Mesothelial cell of epicardium (in vitro differentiated cells): ENCODE measurements at regions not wholly inside any gene's neighbourhood (a gene's known extent, or its start where the extent isn't known, plus 50 kb on each side); places are given as distances from the start of the nearest gene placed in this dataset.

ENCODE experiments used
- DNase-seq, 2 experiments: peaks; one replicate each; pipeline ENCODE4 v3.0.0; 2021; ENCODE audit warnings: low spot score in 2 of 2; ENCODE audit not compliant: unreplicated experiment in 2 of 2
- H3K27ac Mint-ChIP-seq: 2 replicates; pipeline ENCODE4 v1.8.0; 2021; ENCODE audit warnings: mixed read lengths
- H3K27me3 Mint-ChIP-seq: 2 replicates; pipeline ENCODE4 v1.8.0; 2021; ENCODE audit warnings: low read depth, mixed read lengths
- H3K36me3 Mint-ChIP-seq: 2 replicates; pipeline ENCODE4 v1.8.0; 2021; ENCODE audit warnings: mixed read lengths
- H3K4me1 Mint-ChIP-seq: 2 replicates; pipeline ENCODE4 v1.8.0; 2021; ENCODE audit warnings: mixed read lengths
- H3K4me3 Mint-ChIP-seq: 2 replicates; pipeline ENCODE4 v1.8.0; 2021; ENCODE audit warnings: mild to moderate bottlenecking, moderate library complexity, mixed read lengths
- H3K9me3 Mint-ChIP-seq: 2 replicates; pipeline ENCODE4 v1.8.0; 2021; ENCODE audit warnings: mixed read lengths
- CTCF ChIP-seq: fragments of 200-600 bp; sonication (generic); IDR thresholded peaks from one replicate; pipeline ENCODE4 v1.5.0; 2021; ENCODE audit warnings: antibody characterized with exemption; ENCODE audit not compliant: unreplicated experiment

DNA sequence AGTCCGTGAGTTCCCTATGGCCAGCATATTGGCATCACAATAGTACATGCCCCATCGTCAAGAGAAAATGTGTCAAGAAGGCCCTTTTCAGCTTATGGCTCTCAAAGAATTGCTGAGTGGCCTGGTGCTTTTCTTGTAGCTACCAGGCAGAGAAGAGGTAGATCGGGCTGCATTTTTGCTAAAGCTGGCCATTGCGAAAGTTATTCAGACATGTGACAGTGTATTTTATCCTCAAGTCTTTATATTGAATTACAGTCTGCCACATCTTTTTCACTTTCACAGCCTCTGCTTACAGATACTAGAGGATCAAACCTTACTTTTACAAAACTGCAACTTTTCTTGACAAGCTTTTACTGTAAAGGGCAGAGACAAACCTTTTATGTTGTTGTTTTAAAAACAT lies 261.5 kb upstream of the IGFBP7 start:
- DNase-seq = no peak
- no peak overlapping the region for H3K4me3 Mint-ChIP-seq
- H3K36me3 Mint-ChIP-seq = no peaks in the 10 kb centered on the region
- H3K27ac Mint-ChIP-seq = no peak overlapping the region
- TF ChIP-seq CTCF = no peak
- no peaks in the 10 kb centered on the region for H3K4me1 Mint-ChIP-seq
- H3K9me3 Mint-ChIP-seq = no peaks in the 10 kb centered on the region
- H3K27me3 Mint-ChIP-seq = no peaks in the 10 kb centered on the region

DNA sequence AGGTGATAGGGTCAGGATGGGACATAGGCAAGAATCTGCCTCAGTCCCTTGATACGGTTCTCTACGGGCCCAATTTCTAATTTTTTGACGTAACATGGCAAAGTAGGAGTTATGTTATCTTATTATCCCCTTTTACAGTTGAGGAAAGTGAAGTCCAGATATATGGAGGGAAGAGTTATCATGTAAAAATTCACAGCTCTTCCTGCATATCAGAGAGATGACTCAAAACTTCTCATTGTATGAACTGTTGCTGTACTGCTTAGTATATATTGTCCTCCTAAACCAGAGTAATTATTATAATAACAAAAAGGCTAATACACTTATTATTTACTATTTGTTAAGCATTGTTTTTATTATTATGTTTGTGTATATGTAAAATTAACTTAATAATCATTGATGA lies 260.5 kb upstream of the IGFBP7 start:
- Mint-ChIP-seq H3K36me3 (no peaks in the 10 kb centered on the region), H3K27ac (no peak overlapping the region), H3K4me3 (no peak overlapping the region), H3K9me3 (no peaks in the 10 kb centered on the region), H3K27me3 (no peaks in the 10 kb centered on the region), H3K4me1 (no peaks in the 10 kb centered on the region)
- TF ChIP-seq CTCF = no peak
- no peak for DNase-seq

DNA sequence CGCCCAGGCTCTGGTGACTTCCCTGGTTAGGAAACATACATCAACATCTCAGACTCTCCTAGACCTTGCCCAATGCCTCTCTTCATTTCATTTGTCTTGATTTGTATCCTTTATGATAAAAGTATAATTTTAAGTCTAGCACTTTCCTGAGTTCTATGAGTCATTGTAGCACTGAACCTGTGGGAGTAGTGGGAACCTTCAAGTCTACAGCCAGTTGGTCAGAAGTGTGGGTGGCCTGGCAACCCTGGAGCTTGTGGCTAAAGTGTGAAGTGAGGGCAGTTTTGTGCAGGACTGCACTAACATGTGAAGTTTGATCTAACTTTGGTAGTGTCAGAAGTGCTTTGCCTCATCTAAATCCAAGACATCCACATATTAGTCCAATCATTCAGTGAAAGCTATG lies 259.3 kb upstream of the IGFBP7 start:
- no peak for DNase-seq
- no peaks in the 10 kb centered on the region for H3K36me3 Mint-ChIP-seq
- H3K27ac Mint-ChIP-seq = no peak overlapping the region
- H3K9me3 Mint-ChIP-seq = no peaks in the 10 kb centered on the region
- no peak overlapping the region for H3K4me3 Mint-ChIP-seq
- TF ChIP-seq CTCF = no peak
- no peaks in the 10 kb centered on the region for H3K4me1 Mint-ChIP-seq
- H3K27me3 Mint-ChIP-seq = no peaks in the 10 kb centered on the region

- Mint-ChIP-seq H3K27ac (no peak overlapping the region), H3K4me3 (no peak overlapping the region), H3K36me3 (no peaks in the 10 kb centered on the region), H3K4me1 (peaks cover 6% of the 10 kb centered on the region), H3K27me3 (no peaks in the 10 kb centered on the region), H3K9me3 (peaks cover under 1% of the 10 kb centered on the region)
- no peak for DNase-seq
- TF ChIP-seq CTCF = no peak
Measured at GRCh38 chr4:57364255-57364654, 254.1 kb upstream of the IGFBP7 start.

- Mint-ChIP-seq H3K9me3 (peaks cover 7% of the 10 kb centered on the region), H3K36me3 (no peaks in the 10 kb centered on the region), H3K4me1 (peaks cover 6% of the 10 kb centered on the region), H3K27me3 (no peaks in the 10 kb centered on the region), H3K27ac (peak overlapping the region; percentile 10), H3K4me3 (no peak overlapping the region)
- TF ChIP-seq CTCF = no peak
- no peak for DNase-seq
Measured at GRCh38 chr4:57363346-57363745, 253.2 kb upstream of the IGFBP7 start.

DNA sequence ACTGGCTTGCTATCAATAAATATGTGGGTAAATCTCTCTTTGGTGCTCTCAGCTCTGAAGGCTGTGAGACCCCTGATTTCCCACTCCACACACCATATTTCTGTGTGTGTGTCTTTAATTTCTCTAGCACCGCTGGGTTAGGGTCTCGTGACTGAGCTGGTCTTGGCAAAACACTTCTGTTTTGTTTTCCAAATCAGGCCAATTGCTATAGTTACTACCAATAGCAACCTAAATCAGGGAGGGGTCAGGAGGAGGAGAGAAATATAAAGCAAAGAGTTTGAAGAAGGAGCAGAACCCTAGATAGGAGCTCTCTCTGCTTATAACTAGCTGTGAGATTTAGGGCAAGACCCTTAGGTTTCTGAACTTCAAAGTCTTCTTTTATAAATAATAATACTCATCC lies 250.5 kb upstream of the IGFBP7 start:
- Mint-ChIP-seq H3K27me3 (no peaks in the 10 kb centered on the region), H3K36me3 (no peaks in the 10 kb centered on the region), H3K4me1 (peaks cover 6% of the 10 kb centered on the region), H3K4me3 (no peak overlapping the region), H3K9me3 (peaks cover 7% of the 10 kb centered on the region), H3K27ac (no peak overlapping the region)
- DNase-seq = no peak
- TF ChIP-seq CTCF = no peak
